ENCODE measurements at regions not wholly inside any gene's neighbourhood (a gene's known extent, or its start where the extent isn't known, plus 50 kb on each side); places are given as distances from the start of the nearest gene placed in this dataset.
"Not testable (repeated sequence)": the region's sequence is repeated elsewhere in the genome, so short reads cannot be mapped to it uniquely, and the experiment has no call there.

- H3K4me3 Mint-ChIP-seq, ATAC-seq, H3K27me3 Mint-ChIP-seq, H3K27ac Mint-ChIP-seq, H3K9me3 Mint-ChIP-seq: not testable (repeated sequence)
- Mint-ChIP-seq H3K36me3 (peaks cover 15% of the 10 kb centered on the region), H3K4me1 (peaks cover 14% of the 10 kb centered on the region)
These were observed 138.2 kb downstream of the NPIPB11 start for GRCh38 chr16:29268348-29268747.

- not testable (repeated sequence) for H3K27ac Mint-ChIP-seq, H3K4me3 Mint-ChIP-seq, ATAC-seq, H3K9me3 Mint-ChIP-seq, H3K27me3 Mint-ChIP-seq
- peaks cover 17% of the 10 kb centered on the region for H3K36me3 Mint-ChIP-seq
- H3K4me1 Mint-ChIP-seq: peaks cover 14% of the 10 kb centered on the region
These were observed 138.6 kb downstream of the NPIPB11 start for GRCh38 chr16:29267891-29268290.

DNA sequence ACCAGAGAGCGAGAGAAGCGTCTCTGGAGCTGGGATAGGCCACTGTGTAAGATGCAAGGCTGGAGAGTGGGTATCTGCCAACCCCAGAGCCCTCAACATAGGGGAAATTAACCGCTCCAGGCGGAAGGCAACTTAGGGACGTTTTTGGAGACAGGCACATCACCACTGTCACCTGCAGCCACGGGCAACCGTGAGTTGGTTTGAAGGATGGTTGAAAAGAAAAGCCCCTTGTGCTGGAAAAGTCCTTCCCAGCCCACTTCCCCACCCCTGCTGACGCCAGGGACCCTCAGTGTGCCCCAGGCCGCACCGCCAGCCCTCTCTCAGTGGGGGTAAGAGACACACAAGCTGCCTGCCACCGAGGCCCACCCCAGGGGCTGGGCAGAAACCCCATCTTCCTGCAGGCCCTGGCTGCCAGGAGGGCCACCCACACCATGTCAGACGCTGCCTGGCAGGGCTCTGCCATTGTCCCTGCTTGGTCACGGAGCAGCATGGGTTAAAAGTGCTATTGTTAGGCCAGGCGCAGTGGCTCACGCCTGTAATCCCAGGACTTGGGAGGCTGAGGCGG is 139.4 kb downstream of the NPIPB11 start:
- H3K36me3 Mint-ChIP-seq: peaks cover 24% of the 10 kb centered on the region
- not testable (repeated sequence) for H3K9me3 Mint-ChIP-seq, ATAC-seq, H3K27me3 Mint-ChIP-seq, H3K4me3 Mint-ChIP-seq
- peaks cover 14% of the 10 kb centered on the region for H3K4me1 Mint-ChIP-seq
- peak overlapping the region; percentile 38 for H3K27ac Mint-ChIP-seq

GRCh38 chr16:29266612-29267011 is 139.9 kb downstream of the NPIPB11 start:
- ATAC-seq: peak; percentile 86
- not testable (repeated sequence) for H3K4me3 Mint-ChIP-seq, H3K27me3 Mint-ChIP-seq, H3K9me3 Mint-ChIP-seq
- H3K27ac Mint-ChIP-seq: peak overlapping the region; percentile 38
- H3K36me3 Mint-ChIP-seq: peaks cover 24% of the 10 kb centered on the region
- peaks cover 14% of the 10 kb centered on the region for H3K4me1 Mint-ChIP-seq

- not testable (repeated sequence) for H3K9me3 Mint-ChIP-seq, H3K4me3 Mint-ChIP-seq, H3K27me3 Mint-ChIP-seq, H3K27ac Mint-ChIP-seq
- H3K4me1 Mint-ChIP-seq: peaks cover 14% of the 10 kb centered on the region
- peak; percentile 48 for ATAC-seq
- H3K36me3 Mint-ChIP-seq: peaks cover 23% of the 10 kb centered on the region
These were observed 141.2 kb downstream of the NPIPB11 start for GRCh38 chr16:29265255-29265853.

- H3K27me3 Mint-ChIP-seq, H3K27ac Mint-ChIP-seq, H3K9me3 Mint-ChIP-seq, ATAC-seq, H3K4me3 Mint-ChIP-seq: not testable (repeated sequence)
- Mint-ChIP-seq H3K36me3 (peaks cover 15% of the 10 kb centered on the region), H3K4me1 (peaks cover 14% of the 10 kb centered on the region)
These were observed 142.3 kb downstream of the NPIPB11 start for GRCh38 chr16:29264080-29264837.

GRCh38 chr16:29262725-29263124 is 143.8 kb downstream of the NPIPB11 start:
- Mint-ChIP-seq H3K4me1 (peaks cover 14% of the 10 kb centered on the region), H3K36me3 (peaks cover 25% of the 10 kb centered on the region)
- H3K27ac Mint-ChIP-seq, H3K27me3 Mint-ChIP-seq, H3K4me3 Mint-ChIP-seq, H3K9me3 Mint-ChIP-seq, ATAC-seq: not testable (repeated sequence)

DNA sequence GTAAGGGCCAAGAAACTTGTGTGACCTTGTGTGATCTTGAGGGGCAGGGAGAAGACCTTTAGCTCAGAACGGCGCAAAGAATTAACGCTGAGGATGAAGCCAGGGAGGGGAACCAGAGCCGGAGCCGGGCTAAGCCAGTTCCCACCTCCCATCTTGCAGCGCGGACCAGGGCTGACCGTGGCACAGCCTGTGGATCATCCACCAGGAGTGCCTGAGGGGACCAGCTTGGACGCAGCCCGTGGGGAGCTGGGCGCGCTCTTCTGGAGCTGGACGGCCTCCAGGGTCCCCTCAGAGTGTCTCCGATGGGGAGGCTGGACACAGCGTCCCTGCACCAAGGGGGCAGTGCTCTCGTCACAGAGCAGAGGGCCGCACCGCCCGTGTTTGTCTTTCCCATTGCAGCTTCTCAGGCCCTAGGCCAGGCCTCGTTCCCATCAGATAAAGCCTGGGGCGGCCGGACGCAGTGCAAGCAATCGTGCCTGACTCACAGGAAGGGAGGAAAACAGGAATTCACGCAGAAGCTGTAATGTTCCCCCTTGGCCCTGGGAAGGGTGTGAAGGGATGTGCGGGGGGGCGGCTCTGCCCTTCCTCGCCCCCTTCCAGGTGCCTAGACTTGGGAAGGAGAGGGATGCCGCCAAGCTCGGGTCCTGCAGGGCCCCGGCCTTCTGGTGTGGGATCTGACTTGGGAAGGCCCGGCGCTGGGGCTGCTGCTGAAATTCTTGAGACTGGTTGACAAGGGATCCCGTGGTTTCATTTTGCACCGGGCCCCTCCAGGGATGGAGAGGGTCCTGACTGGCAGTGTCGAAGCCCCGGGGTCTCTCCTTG is 144.9 kb downstream of the NPIPB11 start:
- H3K4me3 Mint-ChIP-seq, H3K27me3 Mint-ChIP-seq, H3K9me3 Mint-ChIP-seq, H3K27ac Mint-ChIP-seq, ATAC-seq: not testable (repeated sequence)
- Mint-ChIP-seq H3K4me1 (peaks cover 10% of the 10 kb centered on the region), H3K36me3 (peaks cover 36% of the 10 kb centered on the region)

- not testable (repeated sequence) for H3K27me3 Mint-ChIP-seq, H3K4me3 Mint-ChIP-seq, H3K27ac Mint-ChIP-seq, H3K9me3 Mint-ChIP-seq, H3K4me1 Mint-ChIP-seq, ATAC-seq
- peaks cover 39% of the 10 kb centered on the region for H3K36me3 Mint-ChIP-seq
These were observed 145.7 kb downstream of the NPIPB11 start for GRCh38 chr16:29260683-29261426.

DNA sequence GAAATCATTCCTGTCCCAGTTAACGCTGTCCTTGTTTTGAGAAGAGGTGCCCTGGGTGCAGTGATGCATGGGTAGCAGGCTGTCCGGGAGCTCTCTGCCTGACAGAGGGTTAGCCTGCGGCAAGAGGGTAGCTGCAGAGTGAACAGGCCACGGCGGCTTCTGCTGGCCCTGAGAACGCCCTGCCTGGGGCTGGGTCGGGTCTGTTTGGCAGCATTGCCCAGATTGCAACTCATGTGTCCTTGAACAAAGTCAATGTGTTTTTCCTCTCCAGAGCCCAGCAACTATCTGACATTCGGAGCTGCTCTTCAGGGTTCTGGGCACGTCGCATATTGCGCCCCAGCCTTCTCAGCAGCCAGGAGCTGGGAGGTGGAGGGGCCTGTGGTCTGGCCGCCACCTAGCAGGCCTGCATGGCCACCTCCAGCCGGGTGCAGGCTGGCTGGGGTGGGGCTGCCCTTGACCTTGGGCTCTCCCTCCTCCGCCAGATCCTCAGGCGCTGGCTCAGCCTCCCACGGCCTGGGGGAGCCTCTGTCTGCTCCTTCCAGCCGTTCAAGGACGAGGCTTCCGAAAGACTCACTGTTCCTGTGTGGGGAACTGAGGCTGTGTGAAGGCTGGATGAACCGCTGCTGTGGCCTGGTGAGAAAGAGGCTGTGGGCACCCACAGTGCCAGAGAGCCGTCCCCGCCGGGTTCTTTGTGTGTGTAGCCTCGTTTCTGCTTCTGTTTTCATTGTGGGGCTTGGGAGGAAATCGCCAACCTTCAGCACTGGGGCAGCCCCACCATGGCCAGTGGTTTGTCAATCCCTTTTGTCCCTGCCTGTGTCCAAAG is 146.7 kb downstream of the NPIPB11 start:
- ATAC-seq, H3K27me3 Mint-ChIP-seq, H3K9me3 Mint-ChIP-seq, H3K27ac Mint-ChIP-seq, H3K4me3 Mint-ChIP-seq, H3K4me1 Mint-ChIP-seq: not testable (repeated sequence)
- H3K36me3 Mint-ChIP-seq: peaks cover 44% of the 10 kb centered on the region

- not testable (repeated sequence) for H3K4me1 Mint-ChIP-seq, ATAC-seq, H3K27ac Mint-ChIP-seq, H3K9me3 Mint-ChIP-seq, H3K27me3 Mint-ChIP-seq, H3K4me3 Mint-ChIP-seq
- H3K36me3 Mint-ChIP-seq: peaks cover 47% of the 10 kb centered on the region
These were observed 147.4 kb downstream of the NPIPB11 start for GRCh38 chr16:29258946-29259634.

- not testable (repeated sequence) for H3K4me3 Mint-ChIP-seq, H3K9me3 Mint-ChIP-seq, ATAC-seq, H3K27ac Mint-ChIP-seq, H3K27me3 Mint-ChIP-seq, H3K4me1 Mint-ChIP-seq
- H3K36me3 Mint-ChIP-seq: peaks cover 53% of the 10 kb centered on the region
These were observed 148.8 kb downstream of the NPIPB11 start for GRCh38 chr16:29257419-29258336.

DNA sequence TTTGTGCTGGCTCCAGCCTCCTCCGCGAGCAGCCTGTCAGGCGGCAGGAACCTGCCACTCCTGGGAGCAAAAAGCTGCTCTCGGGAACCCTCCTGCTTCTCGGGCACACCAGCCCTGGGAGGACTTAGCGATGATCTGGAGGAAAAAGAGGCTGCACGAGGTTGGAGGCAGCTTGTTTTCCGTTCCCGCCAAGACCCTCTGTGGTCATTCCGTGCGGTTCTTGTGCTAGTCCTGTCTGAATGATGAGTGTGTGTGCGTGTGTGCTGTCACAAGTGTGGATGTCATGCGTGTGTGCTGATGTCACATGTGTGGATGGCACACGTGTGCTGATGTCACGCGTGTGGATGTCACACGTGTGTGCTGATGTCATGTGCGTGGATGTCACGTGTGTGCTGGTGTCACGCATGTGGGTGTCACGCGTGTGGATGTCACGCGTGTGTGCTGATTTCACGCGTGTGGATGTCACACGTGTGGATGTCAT is 150.0 kb downstream of the NPIPB11 start:
- no peak for ATAC-seq
- Mint-ChIP-seq H3K9me3 (no peaks in the 10 kb centered on the region), H3K27me3 (no peaks in the 10 kb centered on the region), H3K27ac (no peak overlapping the region), H3K4me3 (no peak overlapping the region), H3K4me1 (no peaks in the 10 kb centered on the region), H3K36me3 (peaks cover 59% of the 10 kb centered on the region)
